ENCODE measurements at regions not wholly inside any gene's neighbourhood (a gene's known extent, or its start where the extent isn't known, plus 50 kb on each side); places are given as distances from the start of the nearest gene placed in this dataset.

DNA sequence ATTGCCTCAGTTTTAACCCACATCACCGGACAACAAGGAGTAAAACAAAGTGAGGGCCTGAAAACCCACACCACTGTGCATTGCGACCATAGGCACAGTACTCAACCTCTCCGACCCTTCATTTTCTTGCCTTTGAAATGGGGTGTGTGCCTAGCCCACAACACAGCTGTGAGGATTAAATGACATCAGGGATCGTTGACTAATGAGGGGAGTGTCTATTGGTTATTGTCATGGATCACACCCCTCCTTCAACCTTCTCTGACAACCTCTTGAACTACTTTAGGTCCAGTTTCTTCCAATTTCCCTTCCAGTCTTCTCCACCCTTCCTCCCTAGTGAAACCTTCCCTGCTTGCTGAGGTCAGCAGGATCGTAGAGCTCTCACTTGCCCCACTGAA is 89.5 kb downstream of the HES1 start:
- no peak overlapping the region for H3K4me3 ChIP-seq (ENCODE audit: low read depth, low read length)
- TF ChIP-seq, protein P1, sequence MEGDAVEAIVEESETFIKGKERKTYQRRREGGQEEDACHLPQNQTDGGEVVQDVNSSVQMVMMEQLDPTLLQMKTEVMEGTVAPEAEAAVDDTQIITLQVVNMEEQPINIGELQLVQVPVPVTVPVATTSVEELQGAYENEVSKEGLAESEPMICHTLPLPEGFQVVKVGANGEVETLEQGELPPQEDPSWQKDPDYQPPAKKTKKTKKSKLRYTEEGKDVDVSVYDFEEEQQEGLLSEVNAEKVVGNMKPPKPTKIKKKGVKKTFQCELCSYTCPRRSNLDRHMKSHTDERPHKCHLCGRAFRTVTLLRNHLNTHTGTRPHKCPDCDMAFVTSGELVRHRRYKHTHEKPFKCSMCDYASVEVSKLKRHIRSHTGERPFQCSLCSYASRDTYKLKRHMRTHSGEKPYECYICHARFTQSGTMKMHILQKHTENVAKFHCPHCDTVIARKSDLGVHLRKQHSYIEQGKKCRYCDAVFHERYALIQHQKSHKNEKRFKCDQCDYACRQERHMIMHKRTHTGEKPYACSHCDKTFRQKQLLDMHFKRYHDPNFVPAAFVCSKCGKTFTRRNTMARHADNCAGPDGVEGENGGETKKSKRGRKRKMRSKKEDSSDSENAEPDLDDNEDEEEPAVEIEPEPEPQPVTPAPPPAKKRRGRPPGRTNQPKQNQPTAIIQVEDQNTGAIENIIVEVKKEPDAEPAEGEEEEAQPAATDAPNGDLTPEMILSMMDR (conservative IDR thresholded peaks at IDR 0.05; ENCODE audit: low read depth, low read length), result no peak
- DNase-seq (ENCODE audit: low read depth), result no peak

DNA sequence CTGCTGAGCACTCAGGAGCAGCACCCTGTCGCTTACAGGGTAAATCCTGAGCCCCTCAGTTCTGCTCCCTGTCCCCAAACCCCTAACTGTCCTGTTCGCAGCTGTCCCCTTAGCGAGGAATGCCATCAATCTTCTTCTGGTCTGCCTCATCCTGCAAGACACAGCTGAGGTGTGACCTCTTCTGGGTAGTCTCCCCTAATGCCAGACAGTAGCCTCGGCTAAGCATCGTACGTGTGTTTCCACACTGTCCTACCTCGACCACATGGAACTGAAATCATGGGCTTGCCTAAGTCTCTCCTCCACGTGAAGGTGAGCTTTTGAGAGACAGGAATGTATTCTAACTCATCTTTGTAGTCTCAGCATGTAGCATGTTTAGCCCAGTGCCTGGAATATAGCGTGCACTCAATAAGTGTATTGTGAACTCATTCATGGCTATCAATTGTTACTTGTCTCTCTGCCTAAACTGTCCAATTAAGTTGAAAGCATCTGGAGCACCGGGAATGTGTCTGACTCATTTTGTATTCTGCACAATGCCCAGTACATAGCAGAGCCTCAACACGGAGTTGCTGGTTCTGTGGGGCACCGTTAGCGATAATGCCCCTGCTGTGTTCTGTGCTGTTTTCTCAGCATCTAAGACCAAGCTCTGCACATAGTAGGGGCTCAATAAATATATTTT is 90.2 kb downstream of the HES1 start:
- TF ChIP-seq, protein P1 (conservative IDR thresholded peaks at IDR 0.05; ENCODE audit: low read depth, low read length), result no peak
- H3K4me3 ChIP-seq (ENCODE audit: low read depth, low read length), result no peak overlapping the region
- DNase-seq (ENCODE audit: low read depth), result no peak

DNA sequence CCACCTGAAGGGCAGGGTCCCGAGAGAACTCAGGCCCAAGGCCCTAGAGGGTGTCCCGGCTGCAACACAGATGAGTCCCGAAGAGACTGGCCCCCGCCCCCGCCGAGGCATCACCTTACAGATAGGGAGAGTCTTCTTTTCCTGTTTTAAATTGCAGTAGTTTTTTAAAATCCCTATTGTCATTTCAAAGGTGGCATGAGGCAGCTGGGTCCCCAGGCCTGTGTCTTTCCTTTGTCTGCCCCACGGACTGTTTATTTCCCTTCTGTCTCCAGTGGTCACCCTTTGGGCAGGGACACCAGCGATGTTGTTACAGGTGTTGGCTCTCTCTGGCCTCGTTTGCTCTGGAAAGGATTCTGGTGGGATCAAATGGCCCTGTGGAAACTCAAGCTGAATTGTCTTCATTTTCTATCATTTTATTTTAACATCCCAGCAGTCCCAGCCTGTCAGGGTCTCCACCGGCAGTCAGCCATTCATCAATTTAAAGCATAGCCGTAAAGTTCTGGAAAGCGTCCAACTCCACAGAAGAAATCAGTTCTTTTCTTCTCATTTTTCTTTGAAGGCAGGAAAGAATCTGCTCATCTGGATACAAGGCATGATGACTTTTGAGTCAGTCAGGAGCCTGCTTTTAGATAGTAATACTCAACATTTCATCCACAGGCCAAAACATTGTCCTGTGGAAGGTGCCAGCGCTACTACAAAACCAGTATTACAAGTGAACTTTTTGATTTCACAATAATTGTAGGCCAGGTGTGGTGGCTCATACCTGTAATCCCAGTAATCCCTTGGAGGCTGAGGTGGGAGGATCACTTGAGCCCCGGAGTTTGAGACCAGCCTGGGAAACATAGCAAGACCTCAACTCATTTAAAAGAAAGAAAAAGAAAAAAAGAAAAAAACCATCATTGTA is 96.2 kb downstream of the HES1 start:
- no peak overlapping the region for H3K4me3 ChIP-seq (ENCODE audit: low read depth, low read length)
- DNase-seq (ENCODE audit: low read depth), result no peak
- TF ChIP-seq, protein P1 (conservative IDR thresholded peaks at IDR 0.05; ENCODE audit: low read depth, low read length), result no peak

DNA sequence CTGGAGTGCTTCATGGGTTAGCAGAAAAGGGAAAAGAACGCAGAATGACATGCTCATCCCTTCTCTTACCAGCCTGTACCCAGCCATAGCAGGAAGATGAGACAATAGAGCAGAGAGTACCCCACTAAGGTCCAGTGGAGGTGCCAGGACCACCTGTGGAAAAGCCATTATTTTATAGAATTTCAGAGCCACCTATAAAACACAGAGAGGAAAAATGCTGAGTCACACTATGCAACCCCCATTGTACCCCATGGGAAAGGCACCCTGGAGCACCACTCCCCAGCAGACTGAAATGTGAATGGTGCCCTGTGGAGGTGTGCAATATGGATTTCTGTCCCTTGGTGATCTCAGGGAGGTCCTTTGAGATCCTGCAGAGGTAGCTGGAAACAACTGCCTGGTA is 97.2 kb downstream of the HES1 start:
- DNase-seq (ENCODE audit: low read depth), result no peak
- TF ChIP-seq, protein P1 (conservative IDR thresholded peaks at IDR 0.05; ENCODE audit: low read depth, low read length), result no peak
- no peak overlapping the region for H3K4me3 ChIP-seq (ENCODE audit: low read depth, low read length)

DNA sequence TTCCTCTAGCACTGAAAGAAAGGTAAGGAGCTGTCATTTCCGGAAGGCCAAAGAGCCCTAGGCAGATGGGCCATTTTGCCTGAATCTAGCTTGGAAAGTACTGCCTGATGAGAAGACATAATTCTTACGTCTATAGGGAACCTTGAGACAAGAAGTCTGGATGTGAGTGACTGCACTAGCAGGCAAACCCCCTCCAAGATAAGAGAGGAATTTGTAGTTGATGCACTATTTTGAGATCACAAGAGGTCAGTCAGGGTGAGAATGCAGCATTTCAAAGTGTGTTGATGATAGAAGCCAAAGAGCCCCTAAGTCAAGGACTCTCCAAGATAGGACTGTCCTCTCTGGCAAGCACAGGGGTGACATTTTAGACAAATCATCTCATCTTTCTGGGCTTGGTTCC is 99.2 kb downstream of the HES1 start:
- TF ChIP-seq, protein P1 (conservative IDR thresholded peaks at IDR 0.05; ENCODE audit: low read depth, low read length), result no peak
- DNase-seq (ENCODE audit: low read depth), result no peak
- no peak overlapping the region for H3K4me3 ChIP-seq (ENCODE audit: low read depth, low read length)

DNA sequence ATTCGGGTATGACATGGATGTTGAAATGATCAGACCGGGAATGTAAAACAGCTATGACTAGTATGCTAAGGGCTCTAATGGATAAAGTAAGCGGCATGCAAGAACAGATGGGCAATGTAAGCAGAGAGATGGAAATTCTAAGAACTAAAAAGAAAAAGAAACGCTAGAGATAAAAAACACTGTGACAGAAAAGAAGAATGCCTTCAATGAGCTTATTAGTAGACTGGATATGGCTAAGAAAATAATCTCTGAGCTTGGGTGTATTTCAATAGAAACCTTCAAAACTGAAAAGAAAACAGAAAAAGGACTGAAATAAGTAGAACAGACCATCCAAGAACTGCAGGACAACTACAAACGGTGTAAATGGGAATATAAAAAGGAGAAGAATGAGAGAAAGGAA is 101.2 kb downstream of the HES1 start:
- no peak for DNase-seq (ENCODE audit: low read depth)
- no peak overlapping the region for H3K4me3 ChIP-seq (ENCODE audit: low read depth, low read length)
- TF ChIP-seq, protein P1 (conservative IDR thresholded peaks at IDR 0.05; ENCODE audit: low read depth, low read length), result no peak
